ENCODE measurements at regions not wholly inside any gene's neighbourhood (a gene's known extent, or its start where the extent isn't known, plus 50 kb on each side); places are given as distances from the start of the nearest gene placed in this dataset.

GRCh38 chr2:106983305-106983704 lies 97.3 kb upstream of the ST6GAL2 start:
- TF ChIP-seq EZH2 (IDR thresholded peaks at IDR 0.05; ENCODE audit: borderline replicate concordance), result no peak
- no peak for TF ChIP-seq CTCF (IDR thresholded peaks at IDR 0.05; ENCODE audit: poor library complexity)
- TF ChIP-seq EZH2phosphoT487 (IDR thresholded peaks at IDR 0.05; ENCODE audit: low read depth, severe bottlenecking, unreplicated experiment), result no peak

Measured in hepatocyte (in vitro differentiated cells).